NCI-H187 (cell line): ENCODE measurements at regions not wholly inside any gene's neighbourhood (a gene's known extent, or its start where the extent isn't known, plus 50 kb on each side); places are given as distances from the start of the nearest gene placed in this dataset.

Experiments
- DNase-seq, 2 experiments: peaks; one replicate each; lab custom pipeline; 2025; lab: John Stamatoyannopoulos, UW

DNA sequence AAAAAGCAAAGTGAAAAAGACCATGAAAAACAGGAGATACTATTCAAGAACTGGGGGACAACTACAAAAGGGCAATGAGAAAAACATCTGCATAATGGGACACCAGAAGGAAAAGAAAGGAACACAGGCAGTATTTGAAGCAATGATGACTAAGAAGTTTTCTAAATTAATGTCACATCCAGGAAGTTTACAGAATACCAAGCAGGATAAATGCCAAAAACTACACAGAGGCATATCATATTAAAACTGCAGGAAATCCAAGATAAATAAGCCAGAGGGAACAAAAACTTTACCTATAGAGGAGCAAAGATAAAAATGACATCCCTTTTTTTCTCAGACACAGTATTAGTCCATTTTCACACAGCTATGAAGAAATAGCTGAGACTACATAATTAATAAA is 193.0 kb downstream of the ERMARD start:
- DNase-seq, result no peak

GRCh38 chr6:169944061-169944337 is 192.6 kb downstream of the ERMARD start:
- DNase-seq, result no peak

DNA sequence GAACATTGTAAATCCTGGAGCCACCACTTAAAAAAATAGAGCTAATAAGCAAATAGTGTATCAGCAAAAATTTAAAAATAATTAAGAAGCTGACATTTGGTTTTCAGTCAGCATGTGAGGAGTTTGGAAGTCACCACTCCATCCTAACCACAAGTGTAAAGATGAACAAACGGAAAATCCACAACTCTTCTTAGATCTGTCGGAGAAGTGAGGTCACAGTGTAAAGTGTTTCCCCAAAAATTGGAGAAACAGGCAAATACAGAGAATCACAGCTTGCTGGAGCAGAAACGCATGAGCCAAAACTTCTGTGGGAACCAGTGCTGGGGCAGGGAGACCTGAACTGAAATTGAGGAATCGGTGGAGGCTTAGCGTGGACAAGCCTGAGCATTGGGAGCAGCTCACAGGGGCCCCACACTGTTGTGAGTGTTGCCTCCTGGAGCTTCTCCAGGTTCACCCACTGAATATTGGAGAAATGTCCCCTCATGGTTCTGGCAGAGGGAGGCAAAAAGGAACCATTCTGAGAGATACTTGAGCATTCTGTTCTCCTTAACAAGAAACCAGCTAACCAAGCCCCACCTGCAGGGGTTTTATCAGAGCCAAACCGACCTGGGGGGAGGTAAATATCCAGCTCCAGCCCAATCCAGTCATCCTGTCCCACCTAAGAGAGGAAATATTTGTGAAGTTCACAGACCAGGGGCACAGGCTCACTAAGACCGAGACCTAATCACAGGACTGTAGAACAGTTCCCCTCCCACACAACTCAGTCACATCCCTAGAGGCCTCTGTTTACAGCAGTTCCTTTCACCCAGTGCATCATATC is 192.0 kb downstream of the ERMARD start:
- DNase-seq, result no peak

DNA sequence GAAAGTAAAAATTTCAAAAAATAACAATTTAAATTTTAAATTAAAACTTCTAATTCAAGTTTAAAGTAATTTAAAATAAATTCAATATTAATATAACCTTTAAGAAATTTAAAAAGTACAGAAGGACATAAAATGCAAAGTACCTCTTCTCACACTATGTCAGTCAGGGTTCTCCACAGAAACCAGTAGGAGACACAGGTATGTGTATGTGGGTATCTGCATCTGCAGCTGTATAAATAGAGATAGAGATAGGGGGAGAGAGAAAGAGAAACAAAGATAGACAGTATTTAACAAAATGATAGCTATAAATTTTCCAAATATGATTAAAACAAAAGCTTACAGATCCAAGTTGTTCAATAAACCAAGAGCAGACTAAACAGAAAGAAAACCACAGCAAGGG is 190.8 kb downstream of the ERMARD start:
- no peak for DNase-seq

DNA sequence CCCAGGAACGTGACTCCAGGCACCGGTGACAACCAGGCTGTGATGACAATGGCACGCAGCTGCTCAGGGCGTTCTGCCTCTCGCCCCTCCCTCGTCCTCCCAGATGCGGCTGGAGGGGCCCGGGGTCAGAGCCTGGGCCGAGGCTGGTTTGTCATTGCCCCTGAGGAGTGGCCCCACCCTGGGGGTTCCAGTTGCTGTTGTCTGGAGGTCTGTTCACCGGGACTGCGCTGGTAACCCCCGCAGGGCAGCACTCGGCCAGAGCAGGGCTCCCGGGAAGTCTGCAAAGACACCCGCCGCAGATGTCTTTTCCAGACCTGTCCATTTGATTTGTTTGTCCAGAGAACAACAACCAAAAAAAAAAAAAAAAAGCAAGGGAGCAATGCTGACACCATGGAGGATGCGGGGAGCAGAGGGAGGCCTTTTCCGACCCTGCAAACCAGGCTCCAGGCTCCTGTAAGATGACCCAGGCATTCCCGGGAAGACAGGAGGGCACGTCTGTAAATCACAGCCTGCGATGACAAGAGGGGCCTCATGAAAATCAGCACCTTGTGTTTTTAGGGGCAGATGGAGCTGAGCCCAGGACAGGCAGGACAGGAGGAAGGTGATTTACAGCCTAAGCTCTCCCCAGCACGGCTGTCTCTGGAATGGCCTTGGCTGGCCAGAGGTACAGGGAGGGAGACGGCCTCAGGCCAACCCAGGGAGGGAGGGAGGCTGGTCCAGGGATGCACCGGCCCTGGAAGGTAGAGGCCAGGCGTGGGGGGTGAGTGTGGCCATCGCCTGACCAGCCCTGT is 189.3 kb downstream of the ERMARD start:
- no peak for DNase-seq

- DNase-seq, result no peak
These were observed 188.2 kb downstream of the ERMARD start for GRCh38 chr6:169939554-169940164.

DNA sequence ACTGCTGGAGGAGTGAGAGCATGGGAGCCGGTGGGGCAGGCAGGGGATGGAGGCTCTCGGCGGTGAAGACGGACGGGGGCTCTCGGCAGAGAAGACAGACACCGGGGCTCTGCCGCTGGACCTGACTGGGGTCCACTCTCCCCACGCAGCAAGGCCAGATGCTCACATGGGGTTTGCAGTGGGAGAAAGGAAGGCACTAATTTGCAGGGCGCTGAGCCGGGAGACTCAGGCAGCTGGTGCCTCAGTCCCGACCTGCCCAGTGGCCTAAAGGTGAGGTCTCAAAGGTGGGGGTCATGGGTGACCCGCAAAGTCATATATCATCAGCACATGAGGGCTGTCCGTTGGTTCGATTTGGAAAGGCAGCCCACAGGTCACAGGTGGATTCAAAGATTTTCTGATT is 187.3 kb downstream of the ERMARD start:
- DNase-seq, result no peak

GRCh38 chr6:169938262-169938701 is 186.9 kb downstream of the ERMARD start:
- DNase-seq, result no peak

GRCh38 chr6:169937389-169938261 is 186.2 kb downstream of the ERMARD start:
- no peak for DNase-seq

- no peak for DNase-seq
These were observed 185.0 kb downstream of the ERMARD start for GRCh38 chr6:169936355-169936975.

- no peak for DNase-seq
These were observed 184.4 kb downstream of the ERMARD start for GRCh38 chr6:169935861-169936260.

GRCh38 chr6:169935348-169935718 is 183.9 kb downstream of the ERMARD start:
- no peak for DNase-seq

GRCh38 chr6:169934699-169935347 is 183.4 kb downstream of the ERMARD start:
- DNase-seq, result no peak

GRCh38 chr6:169933839-169934698 is 182.6 kb downstream of the ERMARD start:
- no peak for DNase-seq

DNA sequence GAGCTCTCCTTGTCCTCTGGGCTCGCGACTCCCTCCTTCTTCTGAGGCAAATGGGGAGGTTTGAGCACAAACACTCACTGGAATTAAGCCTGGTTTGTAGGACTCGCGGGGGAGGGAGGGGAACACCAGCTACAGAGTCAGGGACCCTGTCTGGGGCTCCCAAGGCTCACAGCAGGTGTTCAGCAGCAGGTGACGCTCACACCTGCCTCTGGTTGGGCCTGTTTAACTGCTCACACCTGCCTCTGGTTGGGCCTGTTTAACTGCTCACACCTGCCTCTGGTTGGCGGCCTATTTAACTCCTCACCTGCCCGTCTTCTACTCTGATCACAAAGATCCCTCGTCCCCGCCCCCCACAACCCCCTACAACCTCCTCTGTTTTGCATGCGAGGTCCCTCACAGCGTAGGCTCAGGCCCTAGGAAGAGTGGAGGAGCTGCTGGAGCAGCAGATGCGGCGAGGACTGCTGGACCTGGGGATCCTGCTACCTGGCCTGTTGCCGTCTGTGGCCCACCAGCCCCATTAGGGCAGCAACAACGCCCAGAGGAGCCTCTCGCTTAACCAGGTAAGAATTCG is 181.9 kb downstream of the ERMARD start:
- no peak for DNase-seq

- DNase-seq, result no peak
These were observed 181.1 kb downstream of the ERMARD start for GRCh38 chr6:169932491-169932890.

GRCh38 chr6:169931261-169931660 is 179.8 kb downstream of the ERMARD start:
- DNase-seq, result no peak

DNA sequence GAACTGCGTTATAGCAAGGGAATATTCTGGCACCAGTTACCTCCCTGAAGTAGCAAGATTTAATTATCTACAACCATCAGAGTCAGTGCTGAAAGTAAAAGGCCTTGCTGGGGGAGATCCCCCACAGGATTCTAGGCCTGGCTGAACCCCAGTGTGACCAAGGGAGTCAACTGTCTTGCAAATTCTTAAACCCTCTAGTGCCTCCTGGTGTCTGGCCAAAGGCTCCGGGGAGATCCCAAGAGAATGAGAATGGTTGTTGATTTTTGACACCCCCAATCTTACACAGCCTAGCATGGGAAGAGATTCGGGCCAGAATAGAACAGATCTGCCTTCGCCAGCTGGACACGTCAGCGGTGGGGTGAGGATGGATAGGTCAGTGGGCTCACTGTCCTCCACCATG is 179.4 kb downstream of the ERMARD start:
- DNase-seq, result no peak

GRCh38 chr6:169927711-169928110 is 176.3 kb downstream of the ERMARD start:
- no peak for DNase-seq
